ENCODE measurements at regions not wholly inside any gene's neighbourhood (a gene's known extent, or its start where the extent isn't known, plus 50 kb on each side); places are given as distances from the start of the nearest gene placed in this dataset.
"Not testable (repeated sequence)": the region's sequence is repeated elsewhere in the genome, so short reads cannot be mapped to it uniquely, and the experiment has no call there.

- Histone ChIP-seq H3K36me3 (no peaks in the 10 kb centered on the region), H3K27ac (no peak overlapping the region), H3K27me3 (peaks cover 0 to 8% (median 0%) of the 10 kb centered on the region in 4 donors), H3K4me1 (no peaks in the 10 kb centered on the region), H3K9me3 (no peaks in the 10 kb centered on the region), H3K4me3 (no peak overlapping the region)
- 34 to 51% methylated on average over 3 of the region's 3 CpGs for WGBS, 2 donors
- FAIRE-seq (no peak), DNase-seq (no peak), ATAC-seq (no peak)
- intact Hi-C loops (cut with DNase I): no loop called here
- no peak for TF ChIP-seq CTCF (IDR thresholded peaks at IDR 0.05)
Measured at GRCh38 chr4:23423540-23423939, 466.3 kb downstream of the PPARGC1A start.

- Histone ChIP-seq H3K4me1 (no peaks in the 10 kb centered on the region), H3K27me3 (peaks cover 0 to 8% (median 0%) of the 10 kb centered on the region in 4 donors), H3K27ac (no peak overlapping the region), H3K9me3 (no peaks in the 10 kb centered on the region), H3K36me3 (no peaks in the 10 kb centered on the region), H3K4me3 (no peak overlapping the region)
- TF ChIP-seq CTCF (IDR thresholded peaks at IDR 0.05): no peak
- FAIRE-seq (no peak), ATAC-seq (no peak), DNase-seq (no peak)
- 77 to 85% methylated on average over 1 of the region's 1 CpG for WGBS, 2 donors
- intact Hi-C loops (cut with DNase I): no loop called here
Measured at GRCh38 chr4:23422878-23423277, 467.0 kb downstream of the PPARGC1A start.

GRCh38 chr4:23413631-23414030, 476.2 kb downstream of the PPARGC1A start:
- no peak overlapping the region for H3K4me3 ChIP-seq

GRCh38 chr4:23412701-23413100, 477.1 kb downstream of the PPARGC1A start:
- Histone ChIP-seq H3K4me1 (no peaks in the 10 kb centered on the region), H3K4me3 (no peak overlapping the region), H3K27me3 (no peaks in the 10 kb centered on the region), H3K27ac (no peak overlapping the region), H3K36me3 (no peaks in the 10 kb centered on the region), H3K9me3 (no peaks in the 10 kb centered on the region)
- DNase-seq (no peak), ATAC-seq (no peak), FAIRE-seq (no peak)
- no peak for TF ChIP-seq CTCF (IDR thresholded peaks at IDR 0.05)
- 62 to 70% methylated on average over 3 of the region's 3 CpGs for WGBS, 2 donors
- intact Hi-C loops (cut with DNase I): no loop called here

More at GRCh38 chr4:23413631-23414030, 476.2 kb downstream of the PPARGC1A start:
- H3K27ac ChIP-seq: no peak overlapping the region
- ATAC-seq (no peak), DNase-seq (no peak), FAIRE-seq (no peak)
- TF ChIP-seq CTCF (IDR thresholded peaks at IDR 0.05): no peak
- intact Hi-C loops (cut with DNase I): no loop called here
- no peaks in the 10 kb centered on the region for H3K9me3 ChIP-seq
- no peaks in the 10 kb centered on the region for H3K36me3 ChIP-seq
- WGBS, 2 donors: 51 to 64% methylated on average over 3 of the region's 3 CpGs
- no peaks in the 10 kb centered on the region for H3K27me3 ChIP-seq
- H3K4me1 ChIP-seq: no peaks in the 10 kb centered on the region

GRCh38 chr4:23408913-23409312, 480.9 kb downstream of the PPARGC1A start:
- ATAC-seq; H3K27me3 ChIP-seq; intact Hi-C loops (cut with DNase I); H3K4me1 ChIP-seq; H3K9me3 ChIP-seq; H3K27ac ChIP-seq; H3K36me3 ChIP-seq; DNase-seq; H3K4me3 ChIP-seq; FAIRE-seq: not testable (repeated sequence)
- WGBS, 2 donors: 65 to 68% methylated on average over 2 of the region's 2 CpGs

- Histone ChIP-seq H3K4me3 (no peak overlapping the region), H3K27ac (no peak overlapping the region), H3K9me3 (no peaks in the 10 kb centered on the region), H3K4me1 (no peaks in the 10 kb centered on the region), H3K27me3 (no peaks in the 10 kb centered on the region), H3K36me3 (no peaks in the 10 kb centered on the region)
- DNase-seq: no peak
- WGBS, 2 donors: 30 to 41% methylated on average over 3 of the region's 3 CpGs
- ATAC-seq: no peak
- no peak for FAIRE-seq
- TF ChIP-seq CTCF (IDR thresholded peaks at IDR 0.05): no peak
- intact Hi-C loops (cut with DNase I): no loop called here
Measured at GRCh38 chr4:23401572-23401971, 488.3 kb downstream of the PPARGC1A start.

All from pancreas (tissue), 10 donors.